ENCODE measurements at regions not wholly inside any gene's neighbourhood (a gene's known extent, or its start where the extent isn't known, plus 50 kb on each side); places are given as distances from the start of the nearest gene placed in this dataset.

DNA sequence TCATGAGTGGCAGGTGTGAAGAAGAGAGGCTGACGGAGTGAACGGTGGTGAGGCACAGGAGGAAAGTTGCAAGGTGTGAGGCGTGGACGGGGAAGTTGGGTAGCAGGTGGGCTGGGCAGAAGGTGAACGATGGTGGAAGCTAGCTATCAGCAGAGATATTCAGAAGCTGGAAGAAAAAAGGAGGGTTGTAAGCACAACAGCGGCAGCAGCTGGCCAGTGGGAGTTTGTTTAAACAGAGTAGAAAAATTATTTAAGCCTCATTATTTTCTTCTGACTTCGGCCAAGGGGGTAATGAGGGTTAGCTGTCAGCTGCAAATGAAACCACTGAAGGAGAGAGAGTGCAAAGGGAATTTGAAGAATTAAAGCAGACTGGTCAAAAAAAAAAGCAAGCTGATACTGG lies 62.1 kb upstream of the PRKAR2B start:
- Histone ChIP-seq H3K4me2 (no peak overlapping the region), H3K4me3 (no peak overlapping the region), H3K27me3 (no peaks in the 10 kb centered on the region), H3K9ac (no peak overlapping the region), H3K4me1 (no peaks in the 10 kb centered on the region), H3K27ac (no peak overlapping the region), H3K9me3 (no peaks in the 10 kb centered on the region), H3K36me3 (no peaks in the 10 kb centered on the region), H4K20me1 (no peaks in the 10 kb centered on the region)
- TF ChIP-seq Cebpa-rat (IDR thresholded peaks at IDR 0.05), result no peak

DNA sequence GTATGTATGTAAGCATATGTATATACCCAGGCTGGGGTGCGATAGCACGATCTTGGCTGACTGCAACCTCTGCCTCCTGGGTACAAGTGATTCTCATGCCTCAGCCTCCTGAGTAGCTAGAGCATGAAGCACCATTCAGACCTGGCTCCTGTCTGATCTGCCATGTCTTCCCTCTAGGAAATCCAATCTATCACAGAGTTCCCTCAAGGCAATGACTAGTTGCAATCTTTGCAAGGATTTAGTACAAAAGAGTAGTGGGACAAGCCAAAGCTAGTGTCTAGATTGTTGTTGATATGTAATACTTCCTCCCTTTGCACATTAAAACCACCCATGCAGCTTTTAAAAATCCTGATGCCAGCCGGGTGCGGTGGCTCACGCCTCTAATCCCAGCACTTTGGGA lies 60.5 kb upstream of the PRKAR2B start:
- Histone ChIP-seq H3K27ac (no peak overlapping the region), H4K20me1 (no peaks in the 10 kb centered on the region), H3K4me2 (no peak overlapping the region), H3K9ac (no peak overlapping the region), H3K27me3 (no peaks in the 10 kb centered on the region), H3K9me3 (no peaks in the 10 kb centered on the region), H3K4me3 (no peak overlapping the region), H3K4me1 (no peaks in the 10 kb centered on the region), H3K36me3 (no peaks in the 10 kb centered on the region)
- TF ChIP-seq Cebpa-rat (IDR thresholded peaks at IDR 0.05), result no peak

DNA sequence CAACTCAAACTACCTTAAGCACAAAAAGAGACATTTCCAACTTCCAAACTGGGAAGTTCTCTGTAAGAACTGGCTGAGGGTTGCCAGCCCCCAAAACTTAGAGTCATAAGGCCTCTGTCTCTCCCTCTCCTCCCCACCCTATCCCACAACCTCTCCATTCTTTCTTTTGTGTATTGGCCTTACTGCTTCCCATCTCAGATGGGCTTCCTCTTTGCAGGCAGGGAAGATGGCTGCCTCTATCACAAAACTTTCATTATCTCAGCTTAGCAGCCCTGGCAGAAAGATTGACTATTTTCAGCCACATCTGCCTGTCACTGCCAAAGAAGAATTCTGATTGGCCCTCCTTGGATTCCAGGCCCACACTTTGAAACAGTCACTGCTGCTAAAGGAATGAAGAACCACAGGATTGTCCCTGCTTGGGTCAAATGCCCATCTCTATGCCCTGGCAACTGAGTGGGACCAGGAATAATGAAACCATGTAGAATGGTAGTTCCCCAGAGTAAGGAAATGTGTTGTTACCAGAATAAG lies 58.0 kb upstream of the PRKAR2B start:
- Histone ChIP-seq H3K27ac (no peak overlapping the region), H3K9me3 (no peaks in the 10 kb centered on the region), H3K36me3 (no peaks in the 10 kb centered on the region), H4K20me1 (no peaks in the 10 kb centered on the region), H3K9ac (no peak overlapping the region), H3K4me1 (no peaks in the 10 kb centered on the region), H3K4me2 (no peak overlapping the region), H3K27me3 (no peaks in the 10 kb centered on the region), H3K4me3 (no peak overlapping the region)
- TF ChIP-seq Cebpa-rat (IDR thresholded peaks at IDR 0.05), result no peak

DNA sequence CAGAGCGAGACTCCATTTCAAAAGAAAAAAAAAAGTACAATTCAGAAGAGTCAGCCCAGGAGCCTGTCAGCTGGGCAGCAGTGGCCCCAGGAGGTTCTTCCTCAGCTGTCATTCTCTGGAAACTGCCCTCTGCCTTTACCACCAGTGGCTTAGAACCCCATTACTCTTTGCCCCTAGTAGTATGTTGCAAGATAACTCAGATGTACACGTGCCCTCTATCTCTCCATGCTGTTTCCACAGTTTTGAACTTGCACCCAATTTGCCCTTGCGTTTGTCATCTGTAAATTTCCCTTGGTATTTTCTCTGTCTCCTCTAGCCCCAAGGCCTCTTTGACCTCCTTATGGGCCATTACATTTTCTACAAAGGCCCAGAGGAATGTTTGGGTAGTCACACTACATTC lies 56.7 kb upstream of the PRKAR2B start:
- Histone ChIP-seq H3K36me3 (no peaks in the 10 kb centered on the region), H3K4me2 (no peak overlapping the region), H3K4me3 (no peak overlapping the region), H3K9me3 (no peaks in the 10 kb centered on the region), H3K27ac (no peak overlapping the region), H4K20me1 (no peaks in the 10 kb centered on the region), H3K9ac (no peak overlapping the region), H3K27me3 (no peaks in the 10 kb centered on the region), H3K4me1 (peaks cover 5% of the 10 kb centered on the region; the same call in 1 of the 2 replicates)
- TF ChIP-seq Cebpa-rat (IDR thresholded peaks at IDR 0.05), result no peak

DNA sequence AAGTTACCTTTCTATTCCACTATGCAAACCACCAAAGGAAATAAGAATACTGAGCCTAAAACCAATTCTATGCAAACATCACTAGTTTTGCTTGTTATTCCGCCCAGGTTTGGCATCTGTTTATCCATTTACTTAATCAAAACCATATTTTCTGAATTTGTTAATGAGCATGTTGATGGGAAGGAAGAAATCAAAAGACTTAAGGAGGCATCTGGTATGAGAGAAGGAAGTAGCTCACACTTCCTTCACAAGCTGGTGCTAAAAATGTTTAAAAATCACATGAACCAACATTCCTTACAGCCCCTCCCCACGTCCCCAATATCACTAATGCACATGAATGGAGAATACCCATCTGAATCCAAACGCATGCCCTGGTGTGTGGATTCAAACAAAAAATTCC lies 52.0 kb upstream of the PRKAR2B start:
- no peaks in the 10 kb centered on the region for H4K20me1 ChIP-seq
- no peaks in the 10 kb centered on the region for H3K36me3 ChIP-seq
- TF ChIP-seq Cebpa-rat (IDR thresholded peaks at IDR 0.05), result no peak
- no peak overlapping the region for H3K4me3 ChIP-seq
- H3K4me2 ChIP-seq, result no peak overlapping the region
- H3K4me1 ChIP-seq, result peaks cover 7% of the 10 kb centered on the region; the same call in 1 of the 2 replicates
- H3K27ac ChIP-seq, result no peak overlapping the region
- H3K9me3 ChIP-seq, result no peaks in the 10 kb centered on the region
- H3K27me3 ChIP-seq, result no peaks in the 10 kb centered on the region
- H3K9ac ChIP-seq, result no peak overlapping the region
